ENCODE measurements at regions not wholly inside any gene's neighbourhood (a gene's known extent, or its start where the extent isn't known, plus 50 kb on each side); places are given as distances from the start of the nearest gene placed in this dataset.

DNA sequence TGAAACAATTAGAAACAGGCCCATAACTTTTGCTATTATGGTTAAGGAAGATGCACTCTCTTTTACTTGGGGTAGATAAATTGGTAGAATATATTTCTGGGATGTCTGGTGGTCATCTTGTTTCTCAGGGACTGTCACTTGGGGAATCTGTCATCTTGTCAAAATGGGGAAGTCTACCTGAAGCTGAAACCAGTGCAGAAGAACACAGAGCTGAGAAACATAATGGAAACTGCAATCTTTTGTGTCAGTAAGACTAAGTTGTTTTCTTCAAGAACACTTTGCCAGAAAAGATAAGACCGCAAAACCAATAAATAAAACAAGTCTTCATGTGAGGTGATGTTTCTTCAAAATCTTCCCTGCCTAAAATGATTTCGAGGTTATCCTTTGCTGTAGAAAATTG, 92.0 kb downstream of the NAA11 start:
- Histone ChIP-seq H3K36me3 (no peaks in the 10 kb centered on the region), H3K27ac (no peak overlapping the region), H3K9me3 (no peaks in the 10 kb centered on the region), H3K4me3 (no peak overlapping the region), H3K27me3 (no peaks in the 10 kb centered on the region), H3K4me1 (no peaks in the 10 kb centered on the region)
- WGBS, 2 donors = 77 to 81% methylated on average over 2 of the region's 2 CpGs
- intact Hi-C loops (cut with DNase I) = no loop called here
- no peak for DNase-seq
- TF ChIP-seq, protein P1, sequence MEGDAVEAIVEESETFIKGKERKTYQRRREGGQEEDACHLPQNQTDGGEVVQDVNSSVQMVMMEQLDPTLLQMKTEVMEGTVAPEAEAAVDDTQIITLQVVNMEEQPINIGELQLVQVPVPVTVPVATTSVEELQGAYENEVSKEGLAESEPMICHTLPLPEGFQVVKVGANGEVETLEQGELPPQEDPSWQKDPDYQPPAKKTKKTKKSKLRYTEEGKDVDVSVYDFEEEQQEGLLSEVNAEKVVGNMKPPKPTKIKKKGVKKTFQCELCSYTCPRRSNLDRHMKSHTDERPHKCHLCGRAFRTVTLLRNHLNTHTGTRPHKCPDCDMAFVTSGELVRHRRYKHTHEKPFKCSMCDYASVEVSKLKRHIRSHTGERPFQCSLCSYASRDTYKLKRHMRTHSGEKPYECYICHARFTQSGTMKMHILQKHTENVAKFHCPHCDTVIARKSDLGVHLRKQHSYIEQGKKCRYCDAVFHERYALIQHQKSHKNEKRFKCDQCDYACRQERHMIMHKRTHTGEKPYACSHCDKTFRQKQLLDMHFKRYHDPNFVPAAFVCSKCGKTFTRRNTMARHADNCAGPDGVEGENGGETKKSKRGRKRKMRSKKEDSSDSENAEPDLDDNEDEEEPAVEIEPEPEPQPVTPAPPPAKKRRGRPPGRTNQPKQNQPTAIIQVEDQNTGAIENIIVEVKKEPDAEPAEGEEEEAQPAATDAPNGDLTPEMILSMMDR (IDR thresholded peaks at IDR 0.05) = no peak
- no peak for TF ChIP-seq POLR2A (IDR thresholded peaks at IDR 0.05)

DNA sequence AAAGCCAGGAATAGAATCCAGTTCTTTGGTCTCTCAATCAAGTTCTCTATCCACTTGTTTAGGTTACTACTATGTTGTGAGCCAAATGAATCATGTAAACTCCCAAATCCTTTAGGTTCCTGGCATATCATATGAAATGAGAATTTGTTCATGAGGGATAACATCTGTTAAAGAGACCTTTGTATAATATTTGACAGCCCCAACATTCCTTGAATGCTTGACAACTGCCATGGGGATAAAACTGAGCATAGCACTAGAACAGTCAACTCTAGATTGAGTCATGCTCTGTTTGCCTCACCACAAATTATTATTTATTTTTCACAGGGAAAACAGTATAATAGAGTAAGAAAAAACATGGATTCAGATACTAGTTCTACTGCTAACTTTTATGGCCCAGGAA, 93.3 kb downstream of the NAA11 start:
- no peaks in the 10 kb centered on the region for H3K36me3 ChIP-seq
- intact Hi-C loops (cut with DNase I) = no loop called here
- no peaks in the 10 kb centered on the region for H3K9me3 ChIP-seq
- H3K27ac ChIP-seq = no peak overlapping the region
- H3K27me3 ChIP-seq = no peaks in the 10 kb centered on the region
- no peak for DNase-seq
- H3K4me1 ChIP-seq = no peaks in the 10 kb centered on the region
- no peak overlapping the region for H3K4me3 ChIP-seq
- TF ChIP-seq POLR2A (IDR thresholded peaks at IDR 0.05) = no peak
- TF ChIP-seq, protein P1 (IDR thresholded peaks at IDR 0.05) = no peak

DNA sequence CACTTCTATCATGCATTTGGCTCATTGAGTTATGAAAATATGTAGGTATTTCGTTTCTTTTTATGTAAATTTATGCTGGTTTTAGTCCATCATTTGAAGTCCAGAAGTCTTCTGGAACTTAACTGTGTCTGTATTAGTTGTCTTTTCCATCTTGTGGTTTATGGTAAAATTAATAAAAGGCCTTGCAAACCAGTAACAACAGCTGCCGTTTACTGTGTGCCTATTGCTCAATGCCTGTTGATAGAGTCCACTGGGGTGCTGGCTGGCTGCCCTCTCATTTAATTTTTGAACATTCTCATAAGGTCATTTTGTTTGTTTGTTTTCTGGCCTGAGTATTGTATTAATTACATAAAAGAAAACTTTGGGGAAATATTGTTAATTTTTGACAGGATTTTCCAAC, 98.0 kb downstream of the NAA11 start:
- Histone ChIP-seq H3K4me1 (no peaks in the 10 kb centered on the region), H3K9me3 (no peaks in the 10 kb centered on the region), H3K36me3 (no peaks in the 10 kb centered on the region), H3K27me3 (no peaks in the 10 kb centered on the region), H3K27ac (no peak overlapping the region), H3K4me3 (no peak overlapping the region)
- intact Hi-C loops (cut with DNase I) = no loop called here
- TF ChIP-seq, protein P1 (IDR thresholded peaks at IDR 0.05) = no peak
- no peak for TF ChIP-seq POLR2A (IDR thresholded peaks at IDR 0.05)
- WGBS, 2 donors = 53 to 54% methylated on average over 2 of the region's 2 CpGs
- DNase-seq = no peak

DNA sequence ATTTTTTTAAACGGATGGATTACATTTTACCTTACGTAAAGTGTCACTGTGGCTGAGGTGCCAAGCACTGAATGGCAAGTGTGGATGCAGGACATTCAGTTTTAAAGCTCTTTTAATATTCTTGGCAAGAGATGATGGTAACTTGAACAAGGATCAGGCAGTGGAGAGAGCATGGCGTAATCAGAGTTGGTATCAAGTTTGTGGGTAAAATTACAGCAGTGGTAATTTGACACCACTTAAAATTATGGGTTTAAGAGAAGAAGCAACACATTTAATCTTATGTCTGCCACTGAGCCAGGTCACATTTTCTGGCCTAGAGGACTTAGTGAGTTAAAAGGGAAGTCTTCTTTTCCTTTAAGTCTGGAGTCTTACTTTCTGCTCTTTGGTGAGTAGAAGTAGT, 100.5 kb downstream of the NAA11 start:
- TF ChIP-seq, protein P1 (IDR thresholded peaks at IDR 0.05) = no peak
- no peak for TF ChIP-seq POLR2A (IDR thresholded peaks at IDR 0.05)
- WGBS, 2 donors = 28 to 30% methylated on average over 3 of the region's 3 CpGs
- intact Hi-C loops (cut with DNase I) = no loop called here
- DNase-seq = no peak
- Histone ChIP-seq H3K27ac (no peak overlapping the region), H3K4me3 (no peak overlapping the region), H3K27me3 (no peaks in the 10 kb centered on the region), H3K36me3 (no peaks in the 10 kb centered on the region), H3K9me3 (no peaks in the 10 kb centered on the region), H3K4me1 (no peaks in the 10 kb centered on the region)

DNA sequence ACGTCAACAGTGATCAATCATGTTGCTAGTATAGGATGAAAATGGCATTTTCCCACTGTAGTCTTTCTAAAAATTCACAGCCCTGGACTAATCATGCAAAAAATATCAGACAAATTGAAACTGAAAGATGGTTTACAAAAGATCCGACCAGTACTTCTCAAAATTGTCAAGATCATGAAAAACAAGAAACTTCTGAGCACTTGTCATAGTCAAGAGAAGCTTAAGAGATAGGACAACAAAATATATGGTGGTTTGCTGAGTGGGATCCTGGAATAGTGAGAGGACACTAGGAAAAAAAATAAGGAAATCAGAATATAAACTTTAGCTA, 101.1 kb downstream of the NAA11 start:
- no peaks in the 10 kb centered on the region for H3K9me3 ChIP-seq
- H3K4me3 ChIP-seq = no peak overlapping the region
- whole genome bisulfite sequencing, 2 donors = 60 to 74% methylated on average over 2 of the region's 2 CpGs
- H3K27me3 ChIP-seq = no peaks in the 10 kb centered on the region
- no peak for DNase-seq
- intact Hi-C loops (cut with DNase I) = no loop called here
- TF ChIP-seq, protein P1 (IDR thresholded peaks at IDR 0.05) = no peak
- TF ChIP-seq POLR2A (IDR thresholded peaks at IDR 0.05) = no peak
- H3K27ac ChIP-seq = no peak overlapping the region
- no peaks in the 10 kb centered on the region for H3K36me3 ChIP-seq
- no peaks in the 10 kb centered on the region for H3K4me1 ChIP-seq

Measured in esophagus squamous epithelium (tissue), 5 donors.